ENCODE measurements at regions not wholly inside any gene's neighbourhood (a gene's known extent, or its start where the extent isn't known, plus 50 kb on each side); places are given as distances from the start of the nearest gene placed in this dataset.

- Histone ChIP-seq H3K4me3 (ENCODE audit: low read length) (no peak overlapping the region), H3K4me2 (ENCODE audit: low read length) (no peak overlapping the region)
- TF ChIP-seq EZH2phosphoT487 (IDR thresholded peaks at IDR 0.05; ENCODE audit: low read depth) (no peak), CTCF (IDR thresholded peaks at IDR 0.05; ENCODE audit: low read depth, low read length) (no peak)
Measured at GRCh38 chrX:68923147-68923546, 94.3 kb downstream of the EFNB1 start.

GRCh38 chrX:68922013-68922412, 93.2 kb downstream of the EFNB1 start:
- H3K4me2 ChIP-seq (ENCODE audit: low read length) = no peak overlapping the region
- H2AFZ ChIP-seq (ENCODE audit: low read depth, low read length) = no peak overlapping the region
- H3K27ac ChIP-seq (ENCODE audit: low read length) = no peak overlapping the region
- TF ChIP-seq CTCF (IDR thresholded peaks at IDR 0.05; ENCODE audit: low read depth, low read length) (no peak), EZH2phosphoT487 (IDR thresholded peaks at IDR 0.05; ENCODE audit: low read depth) (no peak)
- no peak overlapping the region for H3K4me3 ChIP-seq (ENCODE audit: low read length)
- no peaks in the 10 kb centered on the region for H3K27me3 ChIP-seq (ENCODE audit: low read depth, low read length)
- no peaks in the 10 kb centered on the region for H4K20me1 ChIP-seq (ENCODE audit: insufficient read depth, low read length)
- no peaks in the 10 kb centered on the region for H3K9me3 ChIP-seq (ENCODE audit: insufficient read depth, low read length)
- no peaks in the 10 kb centered on the region for H3K36me3 ChIP-seq (replicated peaks; ENCODE audit: low read depth, low read length)
- H3K79me2 ChIP-seq (ENCODE audit: low read length) = no peaks in the 10 kb centered on the region
- H3K9ac ChIP-seq (ENCODE audit: low read length) = no peak overlapping the region
- H3K4me1 ChIP-seq (ENCODE audit: low read length) = no peaks in the 10 kb centered on the region

More at GRCh38 chrX:68923147-68923546, 94.3 kb downstream of the EFNB1 start:
- H3K4me1 ChIP-seq (ENCODE audit: low read length) = no peaks in the 10 kb centered on the region
- no peak overlapping the region for H3K27ac ChIP-seq (ENCODE audit: low read length)
- no peak overlapping the region for H3K9ac ChIP-seq (ENCODE audit: low read length)
- no peaks in the 10 kb centered on the region for H4K20me1 ChIP-seq (ENCODE audit: insufficient read depth, low read length)
- H3K27me3 ChIP-seq (ENCODE audit: low read depth, low read length) = no peaks in the 10 kb centered on the region
- no peaks in the 10 kb centered on the region for H3K9me3 ChIP-seq (ENCODE audit: insufficient read depth, low read length)
- H2AFZ ChIP-seq (ENCODE audit: low read depth, low read length) = no peak overlapping the region
- H3K79me2 ChIP-seq (ENCODE audit: low read length) = no peaks in the 10 kb centered on the region
- no peaks in the 10 kb centered on the region for H3K36me3 ChIP-seq (replicated peaks; ENCODE audit: low read depth, low read length)

- Histone ChIP-seq H3K36me3 (replicated peaks; ENCODE audit: low read depth, low read length) (no peaks in the 10 kb centered on the region), H3K4me2 (ENCODE audit: low read length) (no peak overlapping the region), H2AFZ (ENCODE audit: low read depth, low read length) (no peak overlapping the region), H3K27me3 (ENCODE audit: low read depth, low read length) (no peaks in the 10 kb centered on the region), H3K9me3 (ENCODE audit: insufficient read depth, low read length) (no peaks in the 10 kb centered on the region), H4K20me1 (ENCODE audit: insufficient read depth, low read length) (no peaks in the 10 kb centered on the region), H3K4me1 (ENCODE audit: low read length) (0 out of 2 replicates have a peak, but pooled peaks cover 4% of the 10 kb centered on the region), H3K9ac (ENCODE audit: low read length) (no peak overlapping the region), H3K4me3 (ENCODE audit: low read length) (no peak overlapping the region), H3K79me2 (ENCODE audit: low read length) (no peaks in the 10 kb centered on the region), H3K27ac (ENCODE audit: low read length) (no peak overlapping the region)
- no peak for TF ChIP-seq CTCF (IDR thresholded peaks at IDR 0.05; ENCODE audit: low read depth, low read length)
Measured at GRCh38 chrX:68920561-68920960, 91.7 kb downstream of the EFNB1 start.

DNA sequence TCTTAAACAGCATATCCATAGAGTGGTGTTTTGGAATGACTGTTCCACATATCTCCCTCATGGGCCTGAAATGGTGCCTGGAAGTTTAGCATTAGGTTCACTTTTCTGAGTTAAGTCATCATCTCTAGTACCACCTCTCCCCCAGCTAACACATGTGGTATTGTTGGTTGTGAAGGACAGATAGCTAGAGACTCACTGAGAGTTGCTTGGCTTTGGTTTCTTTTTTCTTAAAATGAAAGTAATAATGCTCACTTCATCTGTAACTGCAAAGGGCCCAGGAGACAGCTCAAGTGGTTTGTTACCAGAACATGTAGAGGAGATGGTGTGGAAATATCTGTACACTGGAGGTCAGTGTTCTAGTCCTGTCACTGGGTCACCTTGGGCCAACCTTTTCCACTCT, 90.9 kb downstream of the EFNB1 start:
- no peak overlapping the region for H3K27ac ChIP-seq (ENCODE audit: low read length)
- TF ChIP-seq CTCF (IDR thresholded peaks at IDR 0.05; ENCODE audit: low read depth, low read length) (no peak), EZH2phosphoT487 (IDR thresholded peaks at IDR 0.05; ENCODE audit: low read depth) (no peak)
- H4K20me1 ChIP-seq (ENCODE audit: insufficient read depth, low read length) = no peaks in the 10 kb centered on the region
- H3K4me2 ChIP-seq (ENCODE audit: low read length) = no peak overlapping the region
- H3K9me3 ChIP-seq (ENCODE audit: insufficient read depth, low read length) = no peaks in the 10 kb centered on the region
- H3K4me1 ChIP-seq (ENCODE audit: low read length) = 0 out of 2 replicates have a peak, but pooled peaks cover 5% of the 10 kb centered on the region
- no peak overlapping the region for H3K4me3 ChIP-seq (ENCODE audit: low read length)
- H2AFZ ChIP-seq (ENCODE audit: low read depth, low read length) = no peak overlapping the region
- no peak overlapping the region for H3K9ac ChIP-seq (ENCODE audit: low read length)
- no peaks in the 10 kb centered on the region for H3K79me2 ChIP-seq (ENCODE audit: low read length)
- H3K27me3 ChIP-seq (ENCODE audit: low read depth, low read length) = no peaks in the 10 kb centered on the region
- no peaks in the 10 kb centered on the region for H3K36me3 ChIP-seq (replicated peaks; ENCODE audit: low read depth, low read length)

Data from OCI-LY3 (cell line).